IMR-90 (cell line): ENCODE measurements at regions not wholly inside any gene's neighbourhood (a gene's known extent, or its start where the extent isn't known, plus 50 kb on each side); places are given as distances from the start of the nearest gene placed in this dataset.

Source experiments
- ATAC-seq: fragments of 200-7000 bp; cut with Tn5 transposase; 2 replicates; pipeline ENCODE4 v1.9.1; 2020; ENCODE audit warnings: low read depth, mild to moderate bottlenecking, moderate library complexity
- BruUV-seq: library from RNA; stranded (reverse); fragments of 400-500 nt; replicated peaks from 2 replicates; lab custom pipeline; 2021; lab: Mats Ljungman, UMichigan
- CTCF ChIA-PET: fragments of 300-600 bp; formaldehyde crosslinking; extraction: SDS; loops from one replicate; lab custom pipeline; 2021; ENCODE audit warnings: antibody characterized with exemption; lab: Yijun Ruan, JAX
- POLR2A ChIA-PET: fragments of 300-600 bp; sonication (Branson Sonifier 250); formaldehyde crosslinking; loops from one replicate; lab custom pipeline; 2022; ENCODE audit warnings: antibody characterized with exemption; ENCODE audit not compliant: unreplicated experiment; lab: Charles Lee
- DNase-seq: peaks from one replicate; pipeline ENCODE4 v3.0.0; 2013
- H2AFZ ChIP-seq: replicated peaks from 2 replicates; pipeline ENCODE3; 2013; ENCODE audit warnings: low read length, mild to moderate bottlenecking; ENCODE audit not compliant: poor library complexity
- H2AK5ac ChIP-seq: 2 replicates; pipeline ENCODE4 v1.6.1; 2013; ENCODE audit warnings: low read depth, low read length, inconsistent platforms
- H2AK9ac ChIP-seq: replicated peaks from 2 replicates; pipeline ENCODE3; 2013; ENCODE audit warnings: mild to moderate bottlenecking, low read depth, low read length, moderate library complexity; ENCODE audit not compliant: poor library complexity
- H2BK120ac ChIP-seq: 2 replicates; pipeline ENCODE4 v1.6.1; 2013; ENCODE audit warnings: low read depth, low read length, inconsistent platforms
- H2BK15ac ChIP-seq: 3 replicates; pipeline ENCODE4 v1.6.1; 2013; ENCODE audit warnings: low read depth, low read length, inconsistent platforms
- H2BK20ac ChIP-seq: 2 replicates; pipeline ENCODE4 v1.6.1; 2013; ENCODE audit warnings: low read depth, mild to moderate bottlenecking, inconsistent platforms, low read length, moderate library complexity
- H2BK5ac ChIP-seq: 2 replicates; pipeline ENCODE4 v1.6.1; 2013; ENCODE audit warnings: mild to moderate bottlenecking, low read depth, low read length, inconsistent platforms; ENCODE audit not compliant: poor library complexity, severe bottlenecking
- H3K14ac ChIP-seq: replicated peaks from 2 replicates; pipeline ENCODE4 v1.6.1; 2013; ENCODE audit warnings: low read depth, low read length, inconsistent platforms
- H3K18ac ChIP-seq: 2 replicates; pipeline ENCODE4 v1.6.1; 2013; ENCODE audit warnings: low read depth, low read length, control low read depth
- H3K23ac ChIP-seq: 2 replicates; pipeline ENCODE4 v1.6.1; 2013; ENCODE audit warnings: low read depth, low read length, inconsistent platforms
- H3K27ac ChIP-seq: 2 replicates; pipeline ENCODE4 v1.5.1; 2013; ENCODE audit warnings: mild to moderate bottlenecking, control low read depth, low read length; ENCODE audit not compliant: insufficient read depth
- H3K27me3 ChIP-seq: 2 replicates; pipeline ENCODE4 v1.6.1; 2013; ENCODE audit warnings: low read length; ENCODE audit not compliant: control insufficient read depth, insufficient read depth
- H3K36me3 ChIP-seq: 2 replicates; pipeline ENCODE4 v1.6.1; 2013; ENCODE audit warnings: low read length, mixed read lengths; ENCODE audit not compliant: control insufficient read depth, insufficient read depth
- H3K4ac ChIP-seq: 2 replicates; pipeline ENCODE4 v1.6.1; 2013; ENCODE audit warnings: low read depth, low read length, inconsistent platforms
- H3K4me1 ChIP-seq: 2 replicates; pipeline ENCODE4 v1.6.1; 2013; ENCODE audit warnings: low read length, mixed read lengths; ENCODE audit not compliant: control insufficient read depth, insufficient read depth
- H3K4me2 ChIP-seq: 2 replicates; pipeline ENCODE4 v1.6.1; 2013; ENCODE audit warnings: low read depth, mild to moderate bottlenecking, control low read depth, low read length, moderate library complexity
- H3K4me3 ChIP-seq: 2 replicates; pipeline ENCODE4 v1.5.1; 2013; ENCODE audit warnings: low read depth, mild to moderate bottlenecking, control low read depth, low read length, moderate library complexity; ENCODE audit not compliant: insufficient read depth
- H3K56ac ChIP-seq: 2 replicates; pipeline ENCODE4 v1.6.1; 2013; ENCODE audit warnings: low read length, inconsistent platforms; ENCODE audit not compliant: insufficient read depth; ENCODE audit errors: extremely low read depth
- H3K79me1 ChIP-seq, 2 experiments: 2 replicates each; pipeline ENCODE4 v1.6.1; 2013; ENCODE audit warnings: low read length in 2 of 2, inconsistent platforms in 1 of 2, low read depth in 1 of 2
- H3K9ac ChIP-seq: 2 replicates; pipeline ENCODE4 v1.6.1; 2013; ENCODE audit warnings: low read depth, low read length, control low read depth
- H3K9me1 ChIP-seq: 2 replicates; pipeline ENCODE4 v1.6.1; 2013; ENCODE audit warnings: low read length, inconsistent platforms; ENCODE audit not compliant: insufficient read depth
- H3K9me3 ChIP-seq: 2 replicates; pipeline ENCODE4 v1.6.1; 2013; ENCODE audit warnings: low read length; ENCODE audit not compliant: control insufficient read depth, insufficient read depth
- H4K20me1 ChIP-seq: 2 replicates; pipeline ENCODE4 v1.6.1; 2013; ENCODE audit warnings: low read length, inconsistent platforms; ENCODE audit not compliant: insufficient read depth
- H4K5ac ChIP-seq: 2 replicates; pipeline ENCODE4 v1.6.1; 2013; ENCODE audit warnings: mild to moderate bottlenecking, low read depth, low read length, control low read depth
- H4K8ac ChIP-seq, 2 experiments: 2 replicates each; pipeline ENCODE4 v1.6.1; 2013; ENCODE audit warnings: low read depth in 2 of 2, low read length in 2 of 2, control low read depth in 1 of 2, inconsistent platforms in 1 of 2
- H4K91ac ChIP-seq: 2 replicates; pipeline ENCODE4 v1.6.1; 2013; ENCODE audit warnings: low read depth, low read length, inconsistent platforms; ENCODE audit not compliant: insufficient read depth
- BHLHE40 ChIP-seq: fragments of 150-350 bp; IDR thresholded peaks from 2 replicates; pipeline ENCODE4 v1.6.1; 2016; ENCODE audit warnings: mild to moderate bottlenecking, low read depth, low read length
- CHD1 ChIP-seq: IDR thresholded peaks from 2 replicates; pipeline ENCODE4 v1.6.1; 2012; ENCODE audit warnings: low read depth, low read length, improper control_type of control experiment
- CTCF ChIP-seq: conservative IDR thresholded peaks from 2 replicates; pipeline ENCODE4 v1.5.1; 2012; ENCODE audit warnings: mild to moderate bottlenecking, low read depth, low read length, improper control_type of control experiment
- ELK1 ChIP-seq: fragments of 150-350 bp; IDR thresholded peaks from 2 replicates; pipeline ENCODE4 v1.6.1; 2016; ENCODE audit warnings: low read depth, mild to moderate bottlenecking, low read length, moderate library complexity, borderline replicate concordance
- FOS ChIP-seq: fragments of 150-350 bp; IDR thresholded peaks from 2 replicates; pipeline ENCODE4 v1.6.1; 2016; ENCODE audit warnings: low read depth, low read length
- MAZ ChIP-seq: IDR thresholded peaks from 2 replicates; pipeline ENCODE4 v1.6.1; 2012; ENCODE audit warnings: low read depth, mild to moderate bottlenecking, low read length, improper control_type of control experiment, moderate library complexity, borderline replicate concordance
- MXI1 ChIP-seq: IDR thresholded peaks from 2 replicates; pipeline ENCODE4 v1.6.1; 2012; ENCODE audit warnings: low read depth, mild to moderate bottlenecking, low read length, moderate library complexity, borderline replicate concordance
- POLR2A ChIP-seq: IDR thresholded peaks from 2 replicates; pipeline ENCODE4 v1.6.1; 2012; ENCODE audit warnings: mild to moderate bottlenecking, low read depth, low read length
- RFX5 ChIP-seq: IDR thresholded peaks from 2 replicates; pipeline ENCODE4 v1.8.0; 2012; ENCODE audit warnings: low read depth, mild to moderate bottlenecking, low read length, moderate library complexity
- SMC3 ChIP-seq: fragments of 150-350 bp; IDR thresholded peaks from 2 replicates; pipeline ENCODE4 v1.6.1; 2016; ENCODE audit warnings: low read depth, mild to moderate bottlenecking, antibody characterized with exemption, low read length, moderate library complexity
- WGBS, 2 experiments: methylation state at CpG; one replicate each; pipeline versions ENCODE4 v1.1.5 to v1.1.7; 2013; ENCODE audit warnings: missing lambda C conversion rate in 2 of 2; ENCODE audit not compliant: insufficient read length in 1 of 2; ENCODE audit errors: extremely low coverage in 2 of 2; 5-methylcytosine and 5-hydroxymethylcytosine counted together
- dilution Hi-C: fragments of 300-500 bp; cut with HindIII; formaldehyde crosslinking; loops from one replicate; pipeline ENCODE4 v1.14.3; 2018; ENCODE audit warnings: low sequenced_read_pairs; ENCODE audit not compliant: unreplicated experiment
- in situ Hi-C: fragments of 300-500 bp; cut with MboI; formaldehyde crosslinking; loops from 3 replicates; pipeline ENCODE4 v1.14.3; 2019; ENCODE audit warnings: low sequenced_read_pairs, inconsistent platforms, mixed read lengths
- intact Hi-C: fragments of 100-400 bp; cut with micrococcal nuclease; formaldehyde crosslinking; loops from 2 replicates; pipeline ENCODE4 v1.10.0; 2022
- TF ChIP-seq, protein P1 (sequence below): fragments of 150-350 bp; IDR thresholded peaks from 2 replicates; pipeline ENCODE4 v1.6.1; 2017; ENCODE audit warnings: mild to moderate bottlenecking, antibody characterized with exemption, low read length, low read depth

DNA sequence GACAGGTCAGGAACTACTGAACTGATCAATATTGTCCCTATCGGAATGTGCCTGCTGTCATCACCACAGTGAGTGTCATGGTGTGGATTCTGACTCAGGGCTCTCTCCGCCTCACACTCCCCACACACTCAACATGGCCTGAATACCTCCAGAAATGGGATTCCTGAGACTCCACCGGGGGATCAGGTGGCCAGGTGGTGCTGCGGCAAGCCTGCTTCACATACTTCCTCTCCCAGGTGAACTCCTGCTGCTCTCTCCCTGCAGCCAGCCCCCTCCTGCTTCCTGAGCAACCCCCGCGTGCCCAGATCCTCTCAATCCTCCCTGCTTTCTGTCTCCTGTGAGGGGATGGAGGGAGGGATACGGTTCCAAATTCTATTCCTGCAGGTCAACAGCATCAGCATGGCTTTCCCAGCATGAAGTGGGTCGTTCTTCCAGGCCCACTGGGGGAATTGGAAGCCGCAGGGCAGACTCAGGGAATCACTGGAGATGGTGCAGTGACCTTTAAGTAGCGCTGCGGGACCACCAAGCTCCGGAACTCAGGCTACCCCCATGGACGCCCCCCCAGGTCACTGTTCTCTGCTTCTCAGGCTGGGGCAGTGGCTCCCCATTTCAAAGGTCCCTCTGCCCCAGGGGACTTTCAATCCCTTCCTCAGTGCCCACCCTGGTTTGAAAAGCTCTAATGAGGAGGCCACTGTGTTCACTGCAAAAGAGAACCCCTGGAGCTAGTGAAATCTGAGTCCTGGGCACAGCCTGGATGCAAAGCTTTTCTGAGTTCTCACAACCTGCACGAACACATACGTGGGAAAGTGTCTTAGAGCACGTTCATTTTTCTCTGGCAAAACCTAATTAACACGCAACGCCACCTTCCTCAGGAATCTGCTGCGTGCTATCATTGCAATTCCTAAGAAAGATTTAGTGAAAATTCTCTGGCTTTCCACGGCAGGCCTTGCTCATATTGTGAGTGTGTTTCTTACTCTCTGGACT, 168.4 kb downstream of the ZFP36L2 start:
- 87% methylated on average over 4 of the region's 20 CpGs; no CpG with 5 or more reads in 1 of the 2 experiments for WGBS, 2 experiments
- H3K27me3 ChIP-seq, result no peaks in the 10 kb centered on the region; the same call in 1 of the 2 replicates
- ChIA-PET POLR2A (no interaction called here), CTCF (no interaction called here)
- in situ Hi-C loops (no loop called here), dilution Hi-C loops (no loop called here), intact Hi-C loops (no loop called here)
- no peak overlapping the region for H2AFZ ChIP-seq
- no peak overlapping the region; the same call in 1 of the 2 replicates for H3K14ac ChIP-seq
- H3K23ac ChIP-seq, result no peak overlapping the region
- H4K91ac ChIP-seq, result no peak overlapping the region
- H3K36me3 ChIP-seq, result no peaks in the 10 kb centered on the region
- no peak for ATAC-seq
- no peak overlapping the region for H2AK9ac ChIP-seq
- peak overlapping the region; percentile 81; the same call in 1 of the 2 replicates for H2AK5ac ChIP-seq
- H2BK15ac ChIP-seq, result peak overlapping the region; percentile 46; the same call in 2 of the 3 replicates
- H3K4ac ChIP-seq, result peak overlapping the region; percentile 74; the same call in 1 of the 2 replicates
- peak overlapping the region in 1 of 2 experiments; percentile 24; a peak in 1 of 4 replicates for H4K8ac ChIP-seq
- H3K27ac ChIP-seq, result no peak overlapping the region
- H3K4me3 ChIP-seq, result no peak overlapping the region
- TF ChIP-seq SMC3 (no peak), MAZ (no peak), POLR2A (no peak), MXI1 (no peak), ELK1 (no peak), CHD1 (no peak), CTCF (no peak), BHLHE40 (no peak), FOS (no peak), RFX5 (no peak)
- TF ChIP-seq, protein P1, sequence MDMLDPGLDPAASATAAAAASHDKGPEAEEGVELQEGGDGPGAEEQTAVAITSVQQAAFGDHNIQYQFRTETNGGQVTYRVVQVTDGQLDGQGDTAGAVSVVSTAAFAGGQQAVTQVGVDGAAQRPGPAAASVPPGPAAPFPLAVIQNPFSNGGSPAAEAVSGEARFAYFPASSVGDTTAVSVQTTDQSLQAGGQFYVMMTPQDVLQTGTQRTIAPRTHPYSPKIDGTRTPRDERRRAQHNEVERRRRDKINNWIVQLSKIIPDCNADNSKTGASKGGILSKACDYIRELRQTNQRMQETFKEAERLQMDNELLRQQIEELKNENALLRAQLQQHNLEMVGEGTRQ, result no peak
- peaks cover 8% of the 10 kb centered on the region for H3K4me1 ChIP-seq
- no peak overlapping the region for H3K4me2 ChIP-seq
- no peaks in the 10 kb centered on the region for H4K20me1 ChIP-seq
- no TSS peak for BruUV-seq
- 0 out of 2 replicates have a peak overlapping the region, but pooled peaks have one; percentile 36 for H2BK120ac ChIP-seq
- no peak overlapping the region for H3K18ac ChIP-seq
- H3K9me3 ChIP-seq, result no peaks in the 10 kb centered on the region; the same call in 1 of the 2 replicates
- H2BK20ac ChIP-seq, result peak overlapping the region; percentile 65
- H3K56ac ChIP-seq, result no peak overlapping the region
- no peaks in the 10 kb centered on the region for H3K79me1 ChIP-seq
- H2BK5ac ChIP-seq, result no peak overlapping the region
- no peak overlapping the region for H4K5ac ChIP-seq
- 0 out of 2 replicates have a peak, but pooled peaks cover 5% of the 10 kb centered on the region for H3K9me1 ChIP-seq
- no peak for DNase-seq
- no peak overlapping the region for H3K9ac ChIP-seq
